ENCODE measurements at regions not wholly inside any gene's neighbourhood (a gene's known extent, or its start where the extent isn't known, plus 50 kb on each side); places are given as distances from the start of the nearest gene placed in this dataset.

- Histone ChIP-seq H3K4me2 (ENCODE audit: low read length) (no peak overlapping the region), H3K9me3 (ENCODE audit: low read length) (no peaks in the 10 kb centered on the region), H3K4me1 (ENCODE audit: insufficient read depth, low read length, poor library complexity, severe bottlenecking) (no peaks in the 10 kb centered on the region), H3K9me2 (ENCODE audit: insufficient read depth, low read length) (no peaks in the 10 kb centered on the region), H3K79me2 (ENCODE audit: insufficient read depth, low read depth, low read length) (no peaks in the 10 kb centered on the region), H3K4me3 (ENCODE audit: low read depth, low read length, poor library complexity, severe bottlenecking) (no peak overlapping the region), H3K27ac (ENCODE audit: low read depth, low read length, poor library complexity, severe bottlenecking) (no peak overlapping the region), H2AFZ (ENCODE audit: low read length) (no peak overlapping the region), H3K36me3 (ENCODE audit: insufficient read depth, low read length) (no peaks in the 10 kb centered on the region), H4K20me1 (ENCODE audit: insufficient read depth, low read length) (no peaks in the 10 kb centered on the region)
- CTCF ChIA-PET (ENCODE audit: unreplicated experiment) = no interaction called here
- POLR2A ChIA-PET = no interaction called here
- no peak for DNase-seq (ENCODE audit: low spot score)
- TF ChIP-seq CTCF (conservative IDR thresholded peaks at IDR 0.05; ENCODE audit: low read length) (no peak), EZH2phosphoT487 (IDR thresholded peaks at IDR 0.05; ENCODE audit: borderline replicate concordance, low read depth, low read length) (no peak)
- no TSS peak for BruUV-seq (replicated peaks)
- intact Hi-C loops (cut with micrococcal nuclease; ENCODE audit: unreplicated experiment) = no loop called here
These were observed 153.3 kb upstream of the HNRNPA3 start for GRCh38 chr2:177059293-177059692.

- ChIA-PET CTCF (ENCODE audit: unreplicated experiment) (no interaction called here), POLR2A (no interaction called here)
- Histone ChIP-seq H3K4me3 (ENCODE audit: low read depth, low read length, poor library complexity, severe bottlenecking) (no peak overlapping the region), H3K79me2 (ENCODE audit: insufficient read depth, low read depth, low read length) (no peaks in the 10 kb centered on the region), H4K20me1 (ENCODE audit: insufficient read depth, low read length) (no peaks in the 10 kb centered on the region), H3K4me2 (ENCODE audit: low read length) (no peak overlapping the region), H2AFZ (ENCODE audit: low read length) (no peak overlapping the region), H3K9me3 (ENCODE audit: low read length) (no peaks in the 10 kb centered on the region), H3K27ac (ENCODE audit: low read depth, low read length, poor library complexity, severe bottlenecking) (no peak overlapping the region), H3K9me2 (ENCODE audit: insufficient read depth, low read length) (no peaks in the 10 kb centered on the region), H3K36me3 (ENCODE audit: insufficient read depth, low read length) (no peaks in the 10 kb centered on the region), H3K4me1 (ENCODE audit: insufficient read depth, low read length, poor library complexity, severe bottlenecking) (no peaks in the 10 kb centered on the region)
- intact Hi-C loops (cut with micrococcal nuclease; ENCODE audit: unreplicated experiment) = no loop called here
- no peak for DNase-seq (ENCODE audit: low spot score)
- TF ChIP-seq EZH2phosphoT487 (IDR thresholded peaks at IDR 0.05; ENCODE audit: borderline replicate concordance, low read depth, low read length) = no peak
- no peak for TF ChIP-seq CTCF (conservative IDR thresholded peaks at IDR 0.05; ENCODE audit: low read length)
- BruUV-seq (replicated peaks) = no TSS peak
These were observed 149.3 kb upstream of the HNRNPA3 start for GRCh38 chr2:177063331-177063730.

- no TSS peak for BruUV-seq (replicated peaks)
These were observed 148.2 kb upstream of the HNRNPA3 start for GRCh38 chr2:177064422-177064821.

More at GRCh38 chr2:177064422-177064821, 148.2 kb upstream of the HNRNPA3 start:
- ChIA-PET CTCF (ENCODE audit: unreplicated experiment) (no interaction called here), POLR2A (no interaction called here)
- no peaks in the 10 kb centered on the region for H3K9me2 ChIP-seq (ENCODE audit: insufficient read depth, low read length)
- H4K20me1 ChIP-seq (ENCODE audit: insufficient read depth, low read length) = no peaks in the 10 kb centered on the region
- no peak for TF ChIP-seq CTCF (conservative IDR thresholded peaks at IDR 0.05; ENCODE audit: low read length)
- TF ChIP-seq EZH2phosphoT487 (IDR thresholded peaks at IDR 0.05; ENCODE audit: borderline replicate concordance, low read depth, low read length) = no peak
- no peak overlapping the region for H3K27ac ChIP-seq (ENCODE audit: low read depth, low read length, poor library complexity, severe bottlenecking)
- H3K4me3 ChIP-seq (ENCODE audit: low read depth, low read length, poor library complexity, severe bottlenecking) = no peak overlapping the region
- H2AFZ ChIP-seq (ENCODE audit: low read length) = no peak overlapping the region
- H3K9me3 ChIP-seq (ENCODE audit: low read length) = no peaks in the 10 kb centered on the region
- no peaks in the 10 kb centered on the region for H3K79me2 ChIP-seq (ENCODE audit: insufficient read depth, low read depth, low read length)
- no peaks in the 10 kb centered on the region for H3K4me1 ChIP-seq (ENCODE audit: insufficient read depth, low read length, poor library complexity, severe bottlenecking)
- no peak for DNase-seq (ENCODE audit: low spot score)
- H3K4me2 ChIP-seq (ENCODE audit: low read length) = no peak overlapping the region
- H3K36me3 ChIP-seq (ENCODE audit: insufficient read depth, low read length) = no peaks in the 10 kb centered on the region
- intact Hi-C loops (cut with micrococcal nuclease; ENCODE audit: unreplicated experiment) = no loop called here
